Stimulated activated memory B cell treated with anti-CD40 and anti-IgM and Interleukin-4, amounts not matched to agents 10 μg/mL and 1 μg/mL and 100 μg/mL, for 72 hours (primary cell): ENCODE measurements at regions not wholly inside any gene's neighbourhood (a gene's known extent, or its start where the extent isn't known, plus 50 kb on each side); places are given as distances from the start of the nearest gene placed in this dataset.

Experiments used
- ATAC-seq: fragments of 150-1000 bp; cut with Tn5 transposase; 2 replicates; pipeline ENCODE4 v1.10.0; 2021
- H3K27ac Mint-ChIP-seq: one replicate; pipeline ENCODE4 v1.8.0; 2022; ENCODE audit warnings: mild to moderate bottlenecking, mixed read lengths
- H3K27me3 Mint-ChIP-seq: one replicate; pipeline ENCODE4 v1.8.0; 2022; ENCODE audit warnings: mixed read lengths
- H3K36me3 Mint-ChIP-seq: one replicate; pipeline ENCODE4 v1.8.0; 2022; ENCODE audit warnings: mixed read lengths
- H3K4me1 Mint-ChIP-seq: one replicate; pipeline ENCODE4 v1.8.0; 2022; ENCODE audit warnings: mixed read lengths
- H3K4me3 Mint-ChIP-seq: one replicate; pipeline ENCODE4 v1.8.0; 2022; ENCODE audit warnings: mild to moderate bottlenecking, moderate library complexity, mixed read lengths
- H3K9me3 Mint-ChIP-seq: one replicate; pipeline ENCODE4 v1.8.0; 2022; ENCODE audit warnings: mixed read lengths

- Mint-ChIP-seq H3K4me3 (no peak overlapping the region), H3K27ac (no peak overlapping the region), H3K27me3 (no peaks in the 10 kb centered on the region), H3K36me3 (no peaks in the 10 kb centered on the region), H3K9me3 (no peaks in the 10 kb centered on the region), H3K4me1 (peaks cover 44% of the 10 kb centered on the region)
- no peak for ATAC-seq
Observed at GRCh38 chr1:59074598-59074997, 222.3 kb upstream of the FGGY start.

- no peaks in the 10 kb centered on the region for H3K9me3 Mint-ChIP-seq
- H3K4me3 Mint-ChIP-seq = no peak overlapping the region
- no peaks in the 10 kb centered on the region for H3K36me3 Mint-ChIP-seq
- no peak for ATAC-seq
- no peaks in the 10 kb centered on the region for H3K27me3 Mint-ChIP-seq
- peaks cover 44% of the 10 kb centered on the region for H3K4me1 Mint-ChIP-seq
- no peak overlapping the region for H3K27ac Mint-ChIP-seq
Observed at GRCh38 chr1:59075021-59075420, 221.9 kb upstream of the FGGY start.

GRCh38 chr1:59076612-59077011 is 220.3 kb upstream of the FGGY start:
- no peaks in the 10 kb centered on the region for H3K9me3 Mint-ChIP-seq
- peaks cover 31% of the 10 kb centered on the region for H3K4me1 Mint-ChIP-seq
- no peak overlapping the region for H3K27ac Mint-ChIP-seq
- H3K36me3 Mint-ChIP-seq = no peaks in the 10 kb centered on the region
- H3K27me3 Mint-ChIP-seq = no peaks in the 10 kb centered on the region
- H3K4me3 Mint-ChIP-seq = no peak overlapping the region
- ATAC-seq = no peak

GRCh38 chr1:59077466-59078069 is 219.3 kb upstream of the FGGY start:
- Mint-ChIP-seq H3K9me3 (no peaks in the 10 kb centered on the region), H3K27me3 (no peaks in the 10 kb centered on the region), H3K4me1 (peaks cover 21% of the 10 kb centered on the region), H3K36me3 (no peaks in the 10 kb centered on the region), H3K4me3 (no peak overlapping the region), H3K27ac (no peak overlapping the region)
- no peak for ATAC-seq

- H3K4me3 Mint-ChIP-seq = no peak overlapping the region
- no peaks in the 10 kb centered on the region for H3K36me3 Mint-ChIP-seq
- H3K4me1 Mint-ChIP-seq = peaks cover 16% of the 10 kb centered on the region
- no peak for ATAC-seq
- H3K27ac Mint-ChIP-seq = no peak overlapping the region
- no peaks in the 10 kb centered on the region for H3K27me3 Mint-ChIP-seq
- H3K9me3 Mint-ChIP-seq = no peaks in the 10 kb centered on the region
Observed at GRCh38 chr1:59078070-59078800, 218.7 kb upstream of the FGGY start.

- Mint-ChIP-seq H3K36me3 (no peaks in the 10 kb centered on the region), H3K27ac (no peak overlapping the region), H3K27me3 (no peaks in the 10 kb centered on the region)
Observed at GRCh38 chr1:59078866-59079265, 218.0 kb upstream of the FGGY start.

GRCh38 chr1:59079434-59080140 is 217.3 kb upstream of the FGGY start:
- Mint-ChIP-seq H3K36me3 (no peaks in the 10 kb centered on the region), H3K4me3 (no peak overlapping the region), H3K9me3 (no peaks in the 10 kb centered on the region), H3K27me3 (no peaks in the 10 kb centered on the region), H3K4me1 (peaks cover 24% of the 10 kb centered on the region), H3K27ac (no peak overlapping the region)
- ATAC-seq = no peak

More at GRCh38 chr1:59078866-59079265, 218.0 kb upstream of the FGGY start:
- Mint-ChIP-seq H3K4me1 (peaks cover 16% of the 10 kb centered on the region), H3K9me3 (no peaks in the 10 kb centered on the region), H3K4me3 (no peak overlapping the region)
- no peak for ATAC-seq

- no peaks in the 10 kb centered on the region for H3K36me3 Mint-ChIP-seq
- H3K4me3 Mint-ChIP-seq = no peak overlapping the region
- H3K27me3 Mint-ChIP-seq = no peaks in the 10 kb centered on the region
- no peak for ATAC-seq
- H3K4me1 Mint-ChIP-seq = peaks cover 25% of the 10 kb centered on the region
- no peaks in the 10 kb centered on the region for H3K9me3 Mint-ChIP-seq
- H3K27ac Mint-ChIP-seq = no peak overlapping the region
Observed at GRCh38 chr1:59081181-59081580, 215.7 kb upstream of the FGGY start.

- H3K27ac Mint-ChIP-seq = no peak overlapping the region
- H3K36me3 Mint-ChIP-seq = no peaks in the 10 kb centered on the region
Observed at GRCh38 chr1:59081795-59082194, 215.1 kb upstream of the FGGY start.

GRCh38 chr1:59083946-59084865 is 212.7 kb upstream of the FGGY start:
- Mint-ChIP-seq H3K4me3 (no peak overlapping the region), H3K27ac (peak overlapping the region; percentile 38), H3K27me3 (no peaks in the 10 kb centered on the region), H3K9me3 (no peaks in the 10 kb centered on the region), H3K4me1 (peaks cover 9% of the 10 kb centered on the region), H3K36me3 (no peaks in the 10 kb centered on the region)
- ATAC-seq = no peak

More at GRCh38 chr1:59081795-59082194, 215.1 kb upstream of the FGGY start:
- ATAC-seq = no peak
- H3K9me3 Mint-ChIP-seq = no peaks in the 10 kb centered on the region
- H3K4me1 Mint-ChIP-seq = peaks cover 21% of the 10 kb centered on the region
- no peak overlapping the region for H3K4me3 Mint-ChIP-seq
- no peaks in the 10 kb centered on the region for H3K27me3 Mint-ChIP-seq

- H3K27me3 Mint-ChIP-seq = no peaks in the 10 kb centered on the region
- ATAC-seq = no peak
- no peak overlapping the region for H3K4me3 Mint-ChIP-seq
- peaks cover 9% of the 10 kb centered on the region for H3K4me1 Mint-ChIP-seq
- H3K27ac Mint-ChIP-seq = no peak overlapping the region
- H3K9me3 Mint-ChIP-seq = peaks cover 3% of the 10 kb centered on the region
- no peaks in the 10 kb centered on the region for H3K36me3 Mint-ChIP-seq
Observed at GRCh38 chr1:59085101-59085500, 211.8 kb upstream of the FGGY start.

- Mint-ChIP-seq H3K9me3 (peaks cover 3% of the 10 kb centered on the region), H3K4me3 (no peak overlapping the region), H3K36me3 (no peaks in the 10 kb centered on the region), H3K27ac (no peak overlapping the region), H3K4me1 (peaks cover 5% of the 10 kb centered on the region), H3K27me3 (no peaks in the 10 kb centered on the region)
- no peak for ATAC-seq
Observed at GRCh38 chr1:59089036-59089798, 207.7 kb upstream of the FGGY start.

GRCh38 chr1:59089922-59090457 is 206.9 kb upstream of the FGGY start:
- no peak overlapping the region for H3K4me3 Mint-ChIP-seq
- ATAC-seq = no peak
- H3K9me3 Mint-ChIP-seq = peaks cover 3% of the 10 kb centered on the region
- no peaks in the 10 kb centered on the region for H3K36me3 Mint-ChIP-seq
- no peaks in the 10 kb centered on the region for H3K4me1 Mint-ChIP-seq
- H3K27ac Mint-ChIP-seq = no peak overlapping the region
- no peaks in the 10 kb centered on the region for H3K27me3 Mint-ChIP-seq

GRCh38 chr1:59092126-59092525 is 204.8 kb upstream of the FGGY start:
- ATAC-seq = no peak
- Mint-ChIP-seq H3K36me3 (no peaks in the 10 kb centered on the region), H3K27me3 (no peaks in the 10 kb centered on the region)

More at GRCh38 chr1:59092126-59092525, 204.8 kb upstream of the FGGY start:
- peaks cover 14% of the 10 kb centered on the region for H3K4me1 Mint-ChIP-seq
- no peak overlapping the region for H3K4me3 Mint-ChIP-seq
- H3K9me3 Mint-ChIP-seq = peaks cover 3% of the 10 kb centered on the region
- H3K27ac Mint-ChIP-seq = no peak overlapping the region
